ENCODE measurements at regions not wholly inside any gene's neighbourhood (a gene's known extent, or its start where the extent isn't known, plus 50 kb on each side); places are given as distances from the start of the nearest gene placed in this dataset.

DNA sequence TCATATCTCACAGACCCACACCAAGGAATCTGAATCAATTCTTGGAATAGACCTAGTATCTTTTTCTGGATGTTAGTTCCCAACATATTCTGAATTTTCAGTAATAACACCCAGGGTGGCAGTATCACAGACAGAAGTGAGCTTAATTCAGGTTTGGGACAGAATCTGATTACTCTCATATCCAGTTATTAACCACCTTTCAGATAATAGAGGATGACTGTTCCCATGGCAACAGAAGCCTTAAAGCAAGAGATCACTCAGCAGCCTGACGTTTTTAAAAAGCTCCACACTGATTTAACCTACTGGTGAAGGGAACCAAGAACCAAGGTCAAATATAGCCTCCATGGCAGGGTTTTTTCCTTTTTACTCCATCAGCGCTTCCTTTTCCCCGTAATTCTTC lies 68.4 kb downstream of the ACTBL2 start:
- CTCF ChIA-PET, result no interaction called here
- Mint-ChIP-seq H3K27ac (no peak overlapping the region), H3K27me3 (ENCODE audit: low read depth) (no peaks in the 10 kb centered on the region), H3K9me3 (no peaks in the 10 kb centered on the region), H3K36me3 (no peaks in the 10 kb centered on the region), H3K4me1 (peaks cover 9% of the 10 kb centered on the region), H3K4me3 (no peak overlapping the region)
- TF ChIP-seq TEAD4 (CRISPR knock-in tag; IDR thresholded peaks at IDR 0.05), result no peak
- TF ChIP-seq ZNF232 (CRISPR knock-in tag; IDR thresholded peaks at IDR 0.05), result no peak
- TF ChIP-seq JAZF1 (CRISPR knock-in tag; IDR thresholded peaks at IDR 0.05), result no peak
- TF ChIP-seq PREB (CRISPR knock-in tag; IDR thresholded peaks at IDR 0.05; ENCODE audit: borderline replicate concordance), result no peak
- TF ChIP-seq ZNF317 (CRISPR knock-in tag; IDR thresholded peaks at IDR 0.05; ENCODE audit: borderline replicate concordance, low read depth), result no peak
- TF ChIP-seq, protein P1, sequence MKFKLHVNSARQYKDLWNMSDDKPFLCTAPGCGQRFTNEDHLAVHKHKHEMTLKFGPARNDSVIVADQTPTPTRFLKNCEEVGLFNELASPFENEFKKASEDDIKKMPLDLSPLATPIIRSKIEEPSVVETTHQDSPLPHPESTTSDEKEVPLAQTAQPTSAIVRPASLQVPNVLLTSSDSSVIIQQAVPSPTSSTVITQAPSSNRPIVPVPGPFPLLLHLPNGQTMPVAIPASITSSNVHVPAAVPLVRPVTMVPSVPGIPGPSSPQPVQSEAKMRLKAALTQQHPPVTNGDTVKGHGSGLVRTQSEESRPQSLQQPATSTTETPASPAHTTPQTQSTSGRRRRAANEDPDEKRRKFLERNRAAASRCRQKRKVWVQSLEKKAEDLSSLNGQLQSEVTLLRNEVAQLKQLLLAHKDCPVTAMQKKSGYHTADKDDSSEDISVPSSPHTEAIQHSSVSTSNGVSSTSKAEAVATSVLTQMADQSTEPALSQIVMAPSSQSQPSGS (CRISPR knock-in tag; IDR thresholded peaks at IDR 0.05; ENCODE audit: borderline replicate concordance, low read depth), result no peak
- no peak for TF ChIP-seq FOXJ3 (CRISPR knock-in tag; IDR thresholded peaks at IDR 0.05; ENCODE audit: borderline replicate concordance)
- no peak for TF ChIP-seq SP1 (CRISPR knock-in tag; conservative IDR thresholded peaks at IDR 0.05)
- no peak for TF ChIP-seq GTF2I (CRISPR knock-in tag; conservative IDR thresholded peaks at IDR 0.05)
- no peak for TF ChIP-seq ELF4 (CRISPR knock-in tag; IDR thresholded peaks at IDR 0.05; ENCODE audit: low read depth)
- no peak for TF ChIP-seq ERG (CRISPR knock-in tag; IDR thresholded peaks at IDR 0.05)
- POLR2A ChIA-PET, result no interaction called here
- DNase-seq (ENCODE audit: low spot score), result no peak
- no peak for ATAC-seq

DNA sequence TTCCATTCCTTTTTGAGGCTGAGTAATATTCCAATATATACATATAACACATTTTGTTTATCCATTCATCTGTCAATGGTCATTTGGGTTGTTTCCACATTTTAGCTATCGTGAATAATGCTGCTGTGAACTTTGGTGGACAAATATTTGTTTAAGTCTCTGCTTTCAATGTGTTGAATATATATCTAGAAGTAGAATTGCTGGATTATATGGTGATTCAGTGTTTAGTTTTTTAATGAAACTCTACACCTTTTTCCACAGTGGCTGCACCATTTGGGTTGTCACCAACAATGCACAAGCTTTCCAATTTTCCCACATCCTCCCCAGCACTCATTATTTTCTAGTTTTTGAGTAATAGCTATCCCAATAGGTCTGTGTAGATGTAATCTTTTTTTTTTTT lies 69.5 kb downstream of the ACTBL2 start:
- H3K4me3 Mint-ChIP-seq, result no peak overlapping the region
- ChIA-PET POLR2A (no interaction called here), CTCF (no interaction called here)
- DNase-seq (ENCODE audit: low spot score), result no peak
- no peaks in the 10 kb centered on the region for H3K27me3 Mint-ChIP-seq (ENCODE audit: low read depth)
- H3K27ac Mint-ChIP-seq, result no peak overlapping the region
- no peak for TF ChIP-seq USF1 (CRISPR knock-in tag; IDR thresholded peaks at IDR 0.05)
- TF ChIP-seq EMX1 (CRISPR knock-in tag; IDR thresholded peaks at IDR 0.05), result no peak
- TF ChIP-seq ZNF281 (CRISPR knock-in tag; IDR thresholded peaks at IDR 0.05), result no peak
- H3K9me3 Mint-ChIP-seq, result no peaks in the 10 kb centered on the region
- no peak for ATAC-seq
- H3K36me3 Mint-ChIP-seq, result no peaks in the 10 kb centered on the region
- H3K4me1 Mint-ChIP-seq, result peaks cover 9% of the 10 kb centered on the region

DNA sequence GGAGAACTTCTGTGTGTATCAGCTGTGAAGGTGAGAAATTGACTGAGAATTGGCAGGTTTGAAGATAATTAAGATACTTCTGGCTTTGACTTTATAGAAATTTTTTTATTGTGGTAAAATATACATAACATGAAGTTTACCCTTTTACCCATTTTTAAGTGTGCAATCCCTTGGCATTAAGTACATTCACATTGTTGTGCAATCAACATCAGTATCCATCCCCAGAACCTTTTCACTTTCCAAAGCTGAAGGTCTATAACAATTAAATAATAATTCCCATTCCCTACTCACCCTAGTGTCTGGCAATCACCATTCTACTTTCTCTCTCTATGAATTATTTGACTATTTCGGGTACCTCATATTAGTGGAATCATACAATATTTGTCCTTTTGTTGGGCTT lies 69.9 kb downstream of the ACTBL2 start:
- DNase-seq (ENCODE audit: low spot score), result no peak
- Mint-ChIP-seq H3K4me3 (no peak overlapping the region), H3K4me1 (peaks cover 9% of the 10 kb centered on the region), H3K36me3 (no peaks in the 10 kb centered on the region), H3K27me3 (ENCODE audit: low read depth) (no peaks in the 10 kb centered on the region), H3K9me3 (no peaks in the 10 kb centered on the region), H3K27ac (no peak overlapping the region)
- no peak for ATAC-seq
- TF ChIP-seq, protein P2, sequence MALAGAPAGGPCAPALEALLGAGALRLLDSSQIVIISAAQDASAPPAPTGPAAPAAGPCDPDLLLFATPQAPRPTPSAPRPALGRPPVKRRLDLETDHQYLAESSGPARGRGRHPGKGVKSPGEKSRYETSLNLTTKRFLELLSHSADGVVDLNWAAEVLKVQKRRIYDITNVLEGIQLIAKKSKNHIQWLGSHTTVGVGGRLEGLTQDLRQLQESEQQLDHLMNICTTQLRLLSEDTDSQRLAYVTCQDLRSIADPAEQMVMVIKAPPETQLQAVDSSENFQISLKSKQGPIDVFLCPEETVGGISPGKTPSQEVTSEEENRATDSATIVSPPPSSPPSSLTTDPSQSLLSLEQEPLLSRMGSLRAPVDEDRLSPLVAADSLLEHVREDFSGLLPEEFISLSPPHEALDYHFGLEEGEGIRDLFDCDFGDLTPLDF (CRISPR knock-in tag; IDR thresholded peaks at IDR 0.05), result no peak
- no peak for TF ChIP-seq SMAD4 (CRISPR knock-in tag; IDR thresholded peaks at IDR 0.05)
- no peak for TF ChIP-seq GABPB1 (CRISPR knock-in tag; IDR thresholded peaks at IDR 0.05)
- TF ChIP-seq RORB (CRISPR knock-in tag; IDR thresholded peaks at IDR 0.05), result no peak
- TF ChIP-seq EMX1 (CRISPR knock-in tag; IDR thresholded peaks at IDR 0.05), result no peak
- TF ChIP-seq SOX15 (CRISPR knock-in tag; IDR thresholded peaks at IDR 0.05), result no peak
- no peak for TF ChIP-seq CREB1 (CRISPR knock-in tag; IDR thresholded peaks at IDR 0.05)
- TF ChIP-seq KAT7 (CRISPR knock-in tag; IDR thresholded peaks at IDR 0.05; ENCODE audit: borderline replicate concordance), result no peak
- POLR2A ChIA-PET, result no interaction called here
- CTCF ChIA-PET, result no interaction called here

Measured in WTC11 (cell line).